ENCODE measurements at regions not wholly inside any gene's neighbourhood (a gene's known extent, or its start where the extent isn't known, plus 50 kb on each side); places are given as distances from the start of the nearest gene placed in this dataset.

GRCh38 chr1:113248494-113248893 is 141.8 kb upstream of the MAGI3 start:
- TF ChIP-seq AFF4 (CRISPR knock-in tag; IDR thresholded peaks at IDR 0.05; ENCODE audit: borderline replicate concordance) (no peak), ZNF232 (CRISPR knock-in tag; IDR thresholded peaks at IDR 0.05) (no peak), CTCF (IDR thresholded peaks at IDR 0.05) (no peak), ZNF416 (CRISPR knock-in tag; IDR thresholded peaks at IDR 0.05) (no peak), KAT7 (CRISPR knock-in tag; IDR thresholded peaks at IDR 0.05; ENCODE audit: borderline replicate concordance) (no peak), E2F1 (CRISPR knock-in tag; IDR thresholded peaks at IDR 0.05) (no peak), E2F4 (CRISPR knock-in tag; IDR thresholded peaks at IDR 0.05; ENCODE audit: borderline replicate concordance, low read depth) (no peak), ATF3 (CRISPR knock-in tag; conservative IDR thresholded peaks at IDR 0.05) (no peak), ESRRA (CRISPR knock-in tag; IDR thresholded peaks at IDR 0.05; ENCODE audit: borderline replicate concordance) (no peak), ZNF219 (CRISPR knock-in tag; IDR thresholded peaks at IDR 0.05; ENCODE audit: borderline replicate concordance) (no peak), PRRX2 (CRISPR knock-in tag; IDR thresholded peaks at IDR 0.05) (no peak), USF1 (CRISPR knock-in tag; IDR thresholded peaks at IDR 0.05) (no peak), USF2 (CRISPR knock-in tag; IDR thresholded peaks at IDR 0.05) (no peak), ATF2 (CRISPR knock-in tag; IDR thresholded peaks at IDR 0.05; ENCODE audit: borderline replicate concordance, low read depth) (no peak)

Data from WTC11 (cell line).